HG03025 (cell line): ENCODE measurements at regions not wholly inside any gene's neighbourhood (a gene's known extent, or its start where the extent isn't known, plus 50 kb on each side); places are given as distances from the start of the nearest gene placed in this dataset.
"Not testable (repeated sequence)": the region's sequence is repeated elsewhere in the genome, so short reads cannot be mapped to it uniquely, and the experiment has no call there.

Source experiments
- ATAC-seq: cut with Tn5 transposase; IDR thresholded peaks from one replicate; pipeline ENCODE4 v1.9.1; 2021; ENCODE audit warnings: mild to moderate bottlenecking, moderate library complexity; ENCODE audit not compliant: unreplicated experiment, low FRiP score

GRCh38 chr13:28607187-28607955, 51.6 kb upstream of the POMP start:
- no peak for ATAC-seq

- no peak for ATAC-seq
These were observed 52.5 kb upstream of the POMP start for GRCh38 chr13:28606466-28606865.

GRCh38 chr13:28605147-28605546, 53.8 kb upstream of the POMP start:
- not testable (repeated sequence) for ATAC-seq

GRCh38 chr13:28603043-28603664, 55.8 kb upstream of the POMP start:
- ATAC-seq: no peak

- no peak for ATAC-seq
These were observed 56.4 kb upstream of the POMP start for GRCh38 chr13:28602580-28602979.

GRCh38 chr13:28601581-28601980, 57.3 kb upstream of the POMP start:
- ATAC-seq: no peak

- ATAC-seq: no peak
These were observed 61.3 kb upstream of the POMP start for GRCh38 chr13:28597641-28598040.

- ATAC-seq: no peak
These were observed 68.5 kb upstream of the POMP start for GRCh38 chr13:28590461-28590860.

- ATAC-seq: no peak
These were observed 70.6 kb upstream of the POMP start for GRCh38 chr13:28588296-28588695.

GRCh38 chr13:28587174-28587540, 71.8 kb upstream of the POMP start:
- ATAC-seq: no peak

GRCh38 chr13:28586439-28587173, 72.3 kb upstream of the POMP start:
- no peak for ATAC-seq

GRCh38 chr13:28585561-28585960, 73.4 kb upstream of the POMP start:
- ATAC-seq: no peak

GRCh38 chr13:28584873-28585381, 74.0 kb upstream of the POMP start:
- no peak for ATAC-seq

GRCh38 chr13:28583651-28584091, 75.3 kb upstream of the POMP start:
- no peak for ATAC-seq

GRCh38 chr13:28582892-28583240, 76.1 kb upstream of the POMP start:
- ATAC-seq: no peak

GRCh38 chr13:28582225-28582891, 76.6 kb upstream of the POMP start:
- ATAC-seq: no peak

- no peak for ATAC-seq
These were observed 77.5 kb upstream of the POMP start for GRCh38 chr13:28581451-28581850.

GRCh38 chr13:28579736-28580135, 79.2 kb upstream of the POMP start:
- no peak for ATAC-seq

- ATAC-seq: no peak
These were observed 79.6 kb upstream of the POMP start for GRCh38 chr13:28579322-28579721.

- ATAC-seq: no peak
These were observed 81.1 kb upstream of the FLT1 start for GRCh38 chr13:28576067-28576466.

- no peak for ATAC-seq
These were observed 80.3 kb upstream of the FLT1 start for GRCh38 chr13:28575200-28575599.
